HepG2 (cell line): ENCODE measurements at regions not wholly inside any gene's neighbourhood (a gene's known extent, or its start where the extent isn't known, plus 50 kb on each side); places are given as distances from the start of the nearest gene placed in this dataset.

Source experiments
- CBFB ChIP-seq: sonication (generic); formaldehyde crosslinking; IDR thresholded peaks from 2 replicates; pipeline ENCODE4 v1.4.0; 2020; ENCODE audit warnings: missing genetic modification reagents
- FOXA1 ChIP-seq, 2 experiments: fragments of 450-650 bp in 1 of 2; sonication (generic) in 1 of 2; formaldehyde crosslinking in 1 of 2; IDR thresholded peaks; 2 replicates each; pipeline versions ENCODE4 v1.4.0 to v1.6.1; 2016 to 2020; ENCODE audit warnings: missing genetic modification reagents in 1 of 2
- HNF4A ChIP-seq: sonication (generic); formaldehyde crosslinking; IDR thresholded peaks from 2 replicates; pipeline ENCODE4 v1.4.0; 2020; ENCODE audit warnings: missing genetic modification reagents
- RFX1 ChIP-seq: fragments of 450-650 bp; IDR thresholded peaks from 2 replicates; pipeline ENCODE4 v1.6.1; 2017
- SOX6 ChIP-seq, 2 experiments: fragments of 450-650 bp in 1 of 2; sonication (generic) in 1 of 2; formaldehyde crosslinking in 1 of 2; IDR thresholded peaks; 2 replicates each; pipeline versions ENCODE4 v1.4.0 to v1.6.1; 2017 to 2020; ENCODE audit warnings: antibody characterized with exemption in 1 of 2, mild to moderate bottlenecking in 1 of 2, missing genetic modification reagents in 1 of 2
- SP140L ChIP-seq: sonication (generic); formaldehyde crosslinking; IDR thresholded peaks from 2 replicates; pipeline ENCODE4 v1.4.0; 2020; ENCODE audit warnings: missing genetic modification reagents, borderline replicate concordance
- ZBTB3 ChIP-seq: sonication (generic); formaldehyde crosslinking; IDR thresholded peaks from 2 replicates; pipeline ENCODE4 v1.4.0; 2020; ENCODE audit warnings: low read depth, mild to moderate bottlenecking, moderate library complexity, missing genetic modification reagents, borderline replicate concordance
- ZBTB8A ChIP-seq: sonication (generic); formaldehyde crosslinking; IDR thresholded peaks from 2 replicates; pipeline ENCODE4 v1.4.0; 2020; ENCODE audit warnings: mild to moderate bottlenecking, low read depth, missing genetic modification reagents, borderline replicate concordance
- ZFAT ChIP-seq: sonication (generic); formaldehyde crosslinking; conservative IDR thresholded peaks from 2 replicates; pipeline ENCODE4 v1.8.1; 2023; ENCODE audit warnings: missing genetic modification reagents, inconsistent platforms
- ZNF557 ChIP-seq: sonication (generic); formaldehyde crosslinking; IDR thresholded peaks from 2 replicates; pipeline ENCODE4 v1.4.0; 2020; ENCODE audit warnings: missing genetic modification reagents
- ZNF766 ChIP-seq: sonication (generic); formaldehyde crosslinking; IDR thresholded peaks from 2 replicates; pipeline ENCODE4 v1.5.0; 2020; ENCODE audit warnings: missing genetic modification reagents, borderline replicate concordance
- ZSCAN20 ChIP-seq: sonication (generic); formaldehyde crosslinking; IDR thresholded peaks from 2 replicates; pipeline ENCODE4 v1.4.0; 2020; ENCODE audit warnings: missing genetic modification reagents, mild to moderate bottlenecking, borderline replicate concordance
- TF ChIP-seq, protein P1 (sequence below), 2 experiments: sonication (generic) in 1 of 2; formaldehyde crosslinking in 1 of 2; IDR thresholded peaks; 2 replicates each; pipeline versions ENCODE4 v1.5.1 to v1.6.1; 2011 to 2020; ENCODE audit warnings: borderline replicate concordance in 1 of 2, low read depth in 1 of 2, low read length in 1 of 2, mild to moderate bottlenecking in 1 of 2, missing genetic modification reagents in 1 of 2, moderate library complexity in 1 of 2
- TF ChIP-seq, protein P2 (sequence below): sonication (generic); formaldehyde crosslinking; IDR thresholded peaks from 2 replicates; pipeline ENCODE4 v1.5.1; 2020; ENCODE audit warnings: missing genetic modification reagents, mild to moderate bottlenecking, borderline replicate concordance
- TF ChIP-seq, protein P3 (sequence below): sonication (generic); formaldehyde crosslinking; IDR thresholded peaks from 2 replicates; pipeline ENCODE4 v1.5.0; 2020; ENCODE audit warnings: mild to moderate bottlenecking, missing genetic modification reagents
- TF ChIP-seq, protein P4 (sequence below): sonication (generic); formaldehyde crosslinking; IDR thresholded peaks from 2 replicates; pipeline ENCODE4 v1.5.0; 2020; ENCODE audit warnings: missing genetic modification reagents

DNA sequence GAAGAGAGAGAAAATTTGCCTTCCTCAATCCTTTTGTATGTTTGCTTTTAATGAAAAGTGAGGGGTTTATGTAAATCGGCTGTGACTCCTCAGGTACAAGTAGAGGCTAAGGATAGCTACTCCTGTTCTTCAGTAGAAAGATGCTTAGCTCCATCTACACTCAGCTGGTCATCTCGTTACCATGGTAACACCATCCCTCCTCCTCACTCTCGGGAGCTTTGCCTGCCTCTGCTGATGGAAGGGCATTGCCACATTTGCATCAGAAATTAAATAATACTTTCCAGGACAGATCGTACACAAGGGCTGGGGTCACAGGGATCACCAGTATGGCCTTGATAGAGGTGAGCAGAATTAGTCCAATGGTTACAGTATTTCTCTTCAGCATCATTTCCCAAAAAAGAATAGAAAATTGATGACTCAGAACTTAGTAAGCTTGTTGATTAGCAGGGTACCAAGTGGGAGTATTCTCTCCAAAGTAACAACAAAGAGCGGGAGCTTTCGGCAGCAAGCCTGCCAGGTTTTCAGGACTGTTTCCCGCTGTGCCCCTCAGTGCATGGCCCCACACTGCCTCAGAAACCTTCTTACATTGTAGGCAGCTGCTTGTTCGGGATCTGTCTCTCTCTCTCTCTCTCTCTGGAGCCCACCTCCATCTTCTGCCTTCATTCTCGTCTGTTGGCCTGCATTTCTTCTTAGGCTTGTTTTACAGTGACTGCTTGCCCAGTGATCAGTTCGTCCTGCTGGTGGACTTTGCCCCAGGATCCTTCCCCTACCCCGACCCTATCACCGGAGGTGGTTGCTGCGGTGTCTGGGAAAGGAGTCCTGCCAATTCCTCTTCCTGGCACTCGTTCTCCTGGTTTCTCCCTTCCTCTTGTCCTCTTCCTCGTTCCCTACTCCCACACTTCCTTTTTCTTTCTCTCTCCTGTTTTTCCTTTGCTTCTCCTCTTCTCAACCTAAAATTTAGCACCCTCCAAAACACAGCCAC is 51.9 kb upstream of the SNAPC3 start (continued):
- TF ChIP-seq ZSCAN20 (no peak), ZNF557 (CRISPR knock-in tag) (no peak), ZBTB3 (CRISPR knock-in tag) (no peak), CBFB (CRISPR knock-in tag) (no peak), SOX6 (IDR thresholded peaks at IDR 0.05) (no peak), SOX6 (CRISPR knock-in tag; IDR thresholded peaks at IDR 0.05) (no peak), ZNF766 (CRISPR knock-in tag) (no peak), FOXA1 (IDR thresholded peaks at IDR 0.05) (no peak), FOXA1 (CRISPR knock-in tag; IDR thresholded peaks at IDR 0.05) (no peak), RFX1 (peak; percentile 59; the same call in 1 of the 2 replicates), ZFAT (CRISPR knock-in tag) (no peak), ZBTB8A (no peak), SP140L (no peak), HNF4A (CRISPR knock-in tag) (peak; percentile 57)
- TF ChIP-seq, protein P1, sequence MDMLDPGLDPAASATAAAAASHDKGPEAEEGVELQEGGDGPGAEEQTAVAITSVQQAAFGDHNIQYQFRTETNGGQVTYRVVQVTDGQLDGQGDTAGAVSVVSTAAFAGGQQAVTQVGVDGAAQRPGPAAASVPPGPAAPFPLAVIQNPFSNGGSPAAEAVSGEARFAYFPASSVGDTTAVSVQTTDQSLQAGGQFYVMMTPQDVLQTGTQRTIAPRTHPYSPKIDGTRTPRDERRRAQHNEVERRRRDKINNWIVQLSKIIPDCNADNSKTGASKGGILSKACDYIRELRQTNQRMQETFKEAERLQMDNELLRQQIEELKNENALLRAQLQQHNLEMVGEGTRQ (IDR thresholded peaks at IDR 0.05; ENCODE audit: low read depth, low read length) = no peak
- TF ChIP-seq, protein P1 (CRISPR knock-in tag; IDR thresholded peaks at IDR 0.05; ENCODE audit: borderline replicate concordance) = no peak
- TF ChIP-seq, protein P2, sequence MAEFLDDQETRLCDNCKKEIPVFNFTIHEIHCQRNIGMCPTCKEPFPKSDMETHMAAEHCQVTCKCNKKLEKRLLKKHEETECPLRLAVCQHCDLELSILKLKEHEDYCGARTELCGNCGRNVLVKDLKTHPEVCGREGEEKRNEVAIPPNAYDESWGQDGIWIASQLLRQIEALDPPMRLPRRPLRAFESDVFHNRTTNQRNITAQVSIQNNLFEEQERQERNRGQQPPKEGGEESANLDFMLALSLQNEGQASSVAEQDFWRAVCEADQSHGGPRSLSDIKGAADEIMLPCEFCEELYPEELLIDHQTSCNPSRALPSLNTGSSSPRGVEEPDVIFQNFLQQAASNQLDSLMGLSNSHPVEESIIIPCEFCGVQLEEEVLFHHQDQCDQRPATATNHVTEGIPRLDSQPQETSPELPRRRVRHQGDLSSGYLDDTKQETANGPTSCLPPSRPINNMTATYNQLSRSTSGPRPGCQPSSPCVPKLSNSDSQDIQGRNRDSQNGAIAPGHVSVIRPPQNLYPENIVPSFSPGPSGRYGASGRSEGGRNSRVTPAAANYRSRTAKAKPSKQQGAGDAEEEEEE (CRISPR knock-in tag) = no peak
- TF ChIP-seq, protein P3, sequence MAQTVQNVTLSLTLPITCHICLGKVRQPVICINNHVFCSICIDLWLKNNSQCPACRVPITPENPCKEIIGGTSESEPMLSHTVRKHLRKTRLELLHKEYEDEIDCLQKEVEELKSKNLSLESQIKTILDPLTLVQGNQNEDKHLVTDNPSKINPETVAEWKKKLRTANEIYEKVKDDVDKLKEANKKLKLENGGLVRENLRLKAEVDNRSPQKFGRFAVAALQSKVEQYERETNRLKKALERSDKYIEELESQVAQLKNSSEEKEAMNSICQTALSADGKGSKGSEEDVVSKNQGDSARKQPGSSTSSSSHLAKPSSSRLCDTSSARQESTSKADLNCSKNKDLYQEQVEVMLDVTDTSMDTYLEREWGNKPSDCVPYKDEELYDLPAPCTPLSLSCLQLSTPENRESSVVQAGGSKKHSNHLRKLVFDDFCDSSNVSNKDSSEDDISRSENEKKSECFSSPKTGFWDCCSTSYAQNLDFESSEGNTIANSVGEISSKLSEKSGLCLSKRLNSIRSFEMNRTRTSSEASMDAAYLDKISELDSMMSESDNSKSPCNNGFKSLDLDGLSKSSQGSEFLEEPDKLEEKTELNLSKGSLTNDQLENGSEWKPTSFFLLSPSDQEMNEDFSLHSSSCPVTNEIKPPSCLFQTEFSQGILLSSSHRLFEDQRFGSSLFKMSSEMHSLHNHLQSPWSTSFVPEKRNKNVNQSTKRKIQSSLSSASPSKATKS (CRISPR knock-in tag) = no peak
- TF ChIP-seq, protein P4, sequence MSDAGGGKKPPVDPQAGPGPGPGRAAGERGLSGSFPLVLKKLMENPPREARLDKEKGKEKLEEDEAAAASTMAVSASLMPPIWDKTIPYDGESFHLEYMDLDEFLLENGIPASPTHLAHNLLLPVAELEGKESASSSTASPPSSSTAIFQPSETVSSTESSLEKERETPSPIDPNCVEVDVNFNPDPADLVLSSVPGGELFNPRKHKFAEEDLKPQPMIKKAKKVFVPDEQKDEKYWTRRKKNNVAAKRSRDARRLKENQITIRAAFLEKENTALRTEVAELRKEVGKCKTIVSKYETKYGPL (CRISPR knock-in tag) = no peak
